ENCODE measurements at regions not wholly inside any gene's neighbourhood (a gene's known extent, or its start where the extent isn't known, plus 50 kb on each side); places are given as distances from the start of the nearest gene placed in this dataset.

DNA sequence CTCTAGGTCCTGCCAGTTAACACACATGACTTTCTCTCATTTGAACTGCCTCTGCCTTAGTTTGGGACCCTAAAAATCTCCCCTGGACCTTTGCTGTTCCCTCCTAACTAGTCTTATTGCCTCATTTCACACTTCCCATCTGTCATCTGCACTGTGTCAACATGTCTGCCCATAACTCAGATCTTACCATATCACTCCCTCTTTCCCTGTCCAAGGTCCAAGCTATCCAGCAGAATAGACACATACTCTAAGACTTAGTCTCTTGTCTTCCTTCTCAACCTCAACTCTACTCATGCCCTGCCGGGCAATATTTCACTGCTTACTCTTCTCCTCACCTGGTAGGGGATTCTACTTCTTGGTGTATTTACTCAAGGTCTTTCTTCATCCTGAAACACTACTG lies 79.5 kb upstream of the DAB1 start:
- ChIA-PET POLR2A (ENCODE audit: low non-redundant PET) (no interaction called here), CTCF (no interaction called here)
- intact Hi-C loops (cut with micrococcal nuclease; ENCODE audit: unreplicated experiment) = no loop called here
- Histone ChIP-seq H3K4me1 (ENCODE audit: insufficient read depth, low read length, poor library complexity, severe bottlenecking) (peaks cover 3% of the 10 kb centered on the region), H3K36me3 (ENCODE audit: insufficient read depth, low read length, poor library complexity, severe bottlenecking) (no peaks in the 10 kb centered on the region), H3K27ac (ENCODE audit: low read depth, low read length, poor library complexity, severe bottlenecking) (no peak overlapping the region), H3K9me3 (ENCODE audit: low read depth, low read length, poor library complexity, severe bottlenecking) (no peaks in the 10 kb centered on the region), H3K4me3 (ENCODE audit: low read depth, low read length, poor library complexity, severe bottlenecking) (no peak overlapping the region), H3K27me3 (replicated peaks; ENCODE audit: insufficient read depth, low read depth, low read length, poor library complexity) (no peaks in the 10 kb centered on the region)
- DNase-seq (ENCODE audit: low spot score) = no peak
- TF ChIP-seq, protein P1, sequence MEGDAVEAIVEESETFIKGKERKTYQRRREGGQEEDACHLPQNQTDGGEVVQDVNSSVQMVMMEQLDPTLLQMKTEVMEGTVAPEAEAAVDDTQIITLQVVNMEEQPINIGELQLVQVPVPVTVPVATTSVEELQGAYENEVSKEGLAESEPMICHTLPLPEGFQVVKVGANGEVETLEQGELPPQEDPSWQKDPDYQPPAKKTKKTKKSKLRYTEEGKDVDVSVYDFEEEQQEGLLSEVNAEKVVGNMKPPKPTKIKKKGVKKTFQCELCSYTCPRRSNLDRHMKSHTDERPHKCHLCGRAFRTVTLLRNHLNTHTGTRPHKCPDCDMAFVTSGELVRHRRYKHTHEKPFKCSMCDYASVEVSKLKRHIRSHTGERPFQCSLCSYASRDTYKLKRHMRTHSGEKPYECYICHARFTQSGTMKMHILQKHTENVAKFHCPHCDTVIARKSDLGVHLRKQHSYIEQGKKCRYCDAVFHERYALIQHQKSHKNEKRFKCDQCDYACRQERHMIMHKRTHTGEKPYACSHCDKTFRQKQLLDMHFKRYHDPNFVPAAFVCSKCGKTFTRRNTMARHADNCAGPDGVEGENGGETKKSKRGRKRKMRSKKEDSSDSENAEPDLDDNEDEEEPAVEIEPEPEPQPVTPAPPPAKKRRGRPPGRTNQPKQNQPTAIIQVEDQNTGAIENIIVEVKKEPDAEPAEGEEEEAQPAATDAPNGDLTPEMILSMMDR (conservative IDR thresholded peaks at IDR 0.05; ENCODE audit: low read depth, low read length) = no peak
- no peak for TF ChIP-seq EZH2 (IDR thresholded peaks at IDR 0.05; ENCODE audit: borderline replicate concordance, low read depth, low read length, poor library complexity, severe bottlenecking)
- BruUV-seq (replicated peaks) = no TSS peak

DNA sequence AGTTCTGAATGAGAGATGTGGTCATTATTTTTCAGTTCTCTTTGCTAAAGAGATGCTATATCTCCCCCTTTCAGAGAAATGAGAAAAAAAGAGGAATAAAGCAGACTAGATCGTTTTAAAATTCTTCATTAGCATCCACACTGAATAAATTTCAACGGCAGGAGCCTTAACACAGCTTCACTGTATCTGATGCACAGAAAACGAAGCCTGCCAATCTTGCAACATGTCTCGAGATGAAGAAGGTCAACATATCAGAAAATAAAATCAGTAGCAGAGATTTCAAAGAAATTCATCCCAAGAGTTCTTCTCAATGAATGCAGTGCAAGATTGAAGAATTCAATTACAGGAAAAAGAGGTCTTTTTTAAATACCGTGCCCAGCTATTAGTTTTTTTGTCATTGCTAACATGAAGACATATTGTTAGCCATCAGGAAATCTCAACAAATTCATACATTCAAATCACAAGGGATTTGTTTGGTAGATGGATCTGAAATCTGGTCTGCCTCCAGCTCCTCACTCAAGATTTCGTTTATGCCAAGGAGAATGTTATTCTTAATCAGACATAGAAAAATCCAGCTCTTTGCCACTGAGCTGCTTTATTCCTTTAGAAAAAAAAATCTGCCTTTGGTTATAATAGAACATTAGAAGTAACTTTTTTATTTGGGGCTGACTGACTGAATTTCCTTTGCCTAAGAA lies 76.4 kb upstream of the DAB1 start:
- no TSS peak for BruUV-seq (replicated peaks)
- no peak for DNase-seq (ENCODE audit: low spot score)
- H3K27me3 ChIP-seq (replicated peaks; ENCODE audit: insufficient read depth, low read depth, low read length, poor library complexity) = no peaks in the 10 kb centered on the region
- no peaks in the 10 kb centered on the region for H3K36me3 ChIP-seq (ENCODE audit: insufficient read depth, low read length, poor library complexity, severe bottlenecking)
- no peak overlapping the region for H3K4me3 ChIP-seq (ENCODE audit: low read depth, low read length, poor library complexity, severe bottlenecking)
- TF ChIP-seq, protein P1 (conservative IDR thresholded peaks at IDR 0.05; ENCODE audit: low read depth, low read length) = no peak
- TF ChIP-seq EZH2 (IDR thresholded peaks at IDR 0.05; ENCODE audit: borderline replicate concordance, low read depth, low read length, poor library complexity, severe bottlenecking) = no peak
- H3K4me1 ChIP-seq (ENCODE audit: insufficient read depth, low read length, poor library complexity, severe bottlenecking) = peaks cover 3% of the 10 kb centered on the region
- no peak overlapping the region for H3K27ac ChIP-seq (ENCODE audit: low read depth, low read length, poor library complexity, severe bottlenecking)
- CTCF ChIA-PET = no interaction called here
- no peaks in the 10 kb centered on the region for H3K9me3 ChIP-seq (ENCODE audit: low read depth, low read length, poor library complexity, severe bottlenecking)
- POLR2A ChIA-PET (ENCODE audit: low non-redundant PET) = no interaction called here
- intact Hi-C loops (cut with micrococcal nuclease; ENCODE audit: unreplicated experiment) = no loop called here

DNA sequence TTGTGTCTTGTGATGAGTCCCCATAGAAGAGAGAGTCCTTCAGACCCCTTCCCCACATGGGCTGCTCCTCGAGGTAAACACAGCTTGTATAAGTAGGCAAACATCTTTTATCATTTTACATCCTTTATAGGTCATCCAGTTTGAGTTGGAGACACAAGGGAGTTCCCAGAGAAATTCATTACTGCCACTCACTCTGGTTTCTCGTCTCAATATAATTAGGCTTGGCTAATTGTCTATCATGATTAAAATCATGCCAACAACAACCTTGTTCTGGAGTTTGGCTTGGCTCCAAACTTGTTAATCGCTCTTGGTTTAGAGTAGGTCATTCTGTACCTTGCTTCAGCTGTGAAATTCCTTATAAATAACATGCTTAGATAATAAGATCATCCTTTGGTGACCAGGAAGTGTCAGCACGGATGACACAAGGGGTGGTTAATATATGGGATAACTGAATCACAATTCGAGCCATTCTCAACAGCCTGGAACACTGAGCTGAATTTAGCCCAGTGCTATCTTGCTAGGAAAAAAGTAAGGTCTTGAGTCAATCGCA lies 70.7 kb upstream of the DAB1 start:
- TF ChIP-seq EZH2 (IDR thresholded peaks at IDR 0.05; ENCODE audit: borderline replicate concordance, low read depth, low read length, poor library complexity, severe bottlenecking) = no peak
- TF ChIP-seq, protein P1 (conservative IDR thresholded peaks at IDR 0.05; ENCODE audit: low read depth, low read length) = no peak
- DNase-seq (ENCODE audit: low spot score) = no peak
- no peak overlapping the region for H3K4me3 ChIP-seq (ENCODE audit: low read depth, low read length, poor library complexity, severe bottlenecking)
- POLR2A ChIA-PET (ENCODE audit: low non-redundant PET) = no interaction called here
- H3K27me3 ChIP-seq (replicated peaks; ENCODE audit: insufficient read depth, low read depth, low read length, poor library complexity) = no peaks in the 10 kb centered on the region
- H3K4me1 ChIP-seq (ENCODE audit: insufficient read depth, low read length, poor library complexity, severe bottlenecking) = peaks cover 28% of the 10 kb centered on the region
- no peak overlapping the region for H3K27ac ChIP-seq (ENCODE audit: low read depth, low read length, poor library complexity, severe bottlenecking)
- no peaks in the 10 kb centered on the region for H3K36me3 ChIP-seq (ENCODE audit: insufficient read depth, low read length, poor library complexity, severe bottlenecking)
- intact Hi-C loops (cut with micrococcal nuclease; ENCODE audit: unreplicated experiment) = no loop called here
- no TSS peak for BruUV-seq (replicated peaks)
- no peaks in the 10 kb centered on the region for H3K9me3 ChIP-seq (ENCODE audit: low read depth, low read length, poor library complexity, severe bottlenecking)
- CTCF ChIA-PET = no interaction called here
